A673 (cell line): ENCODE measurements at regions not wholly inside any gene's neighbourhood (a gene's known extent, or its start where the extent isn't known, plus 50 kb on each side); places are given as distances from the start of the nearest gene placed in this dataset.

Experiments used
- BruUV-seq: library from RNA; stranded (reverse); fragments of 400-500 nt; replicated peaks from 2 replicates; lab custom pipeline; 2021; lab: Mats Ljungman, UMichigan
- CTCF ChIA-PET: fragments of 300-600 bp; sonication (Branson Sonifier 250); formaldehyde crosslinking; loops from one replicate; lab custom pipeline; 2022; ENCODE audit warnings: antibody characterized with exemption; lab: Charles Lee
- POLR2A ChIA-PET: fragments of 300-600 bp; sonication (Branson Sonifier 250); formaldehyde crosslinking; loops from one replicate; lab custom pipeline; 2022; ENCODE audit warnings: antibody characterized with exemption; ENCODE audit not compliant: low non-redundant PET; lab: Charles Lee
- DNase-seq: peaks from one replicate; pipeline ENCODE4 v3.0.0-alpha.2; 2015; ENCODE audit warnings: low spot score
- H3K27ac ChIP-seq: fragments of 200-600 bp; sonication (generic); 2 replicates; pipeline ENCODE4 v1.5.1; 2016; ENCODE audit warnings: mixed run types, low read depth, mild to moderate bottlenecking, mixed read lengths, antibody characterized with exemption, low read length; ENCODE audit not compliant: poor library complexity, severe bottlenecking
- H3K27me3 ChIP-seq: fragments of 200-600 bp; sonication (generic); replicated peaks from 2 replicates; pipeline ENCODE4 v1.6.1; 2017; ENCODE audit warnings: mixed run types, low read depth, mild to moderate bottlenecking, mixed read lengths, antibody characterized with exemption, low read length; ENCODE audit not compliant: insufficient read depth, poor library complexity
- H3K36me3 ChIP-seq: fragments of 200-600 bp; sonication (generic); 2 replicates; pipeline ENCODE4 v1.6.1; 2016; ENCODE audit warnings: mixed run types, mild to moderate bottlenecking, mixed read lengths, antibody characterized with exemption, low read length; ENCODE audit not compliant: insufficient read depth, poor library complexity, severe bottlenecking
- H3K4me1 ChIP-seq: fragments of 200-600 bp; sonication (generic); 2 replicates; pipeline ENCODE4 v1.6.1; 2017; ENCODE audit warnings: mixed run types, mild to moderate bottlenecking, mixed read lengths, antibody characterized with exemption, low read length; ENCODE audit not compliant: insufficient read depth, poor library complexity, severe bottlenecking
- H3K4me3 ChIP-seq: fragments of 200-600 bp; sonication (generic); 2 replicates; pipeline ENCODE4 v1.5.1; 2016; ENCODE audit warnings: low read depth, mixed run types, mild to moderate bottlenecking, mixed read lengths, low read length; ENCODE audit not compliant: poor library complexity, severe bottlenecking
- H3K9me3 ChIP-seq: fragments of 200-600 bp; sonication (generic); 2 replicates; pipeline ENCODE4 v1.6.1; 2016; ENCODE audit warnings: mixed run types, low read depth, mild to moderate bottlenecking, mixed read lengths, antibody characterized with exemption, low read length; ENCODE audit not compliant: poor library complexity, severe bottlenecking
- CTCF ChIP-seq: fragments of 300-800, 200-600 bp; sonication (generic); conservative IDR thresholded peaks from 2 replicates; pipeline ENCODE4 v1.5.1; 2017; ENCODE audit warnings: low read depth, mild to moderate bottlenecking, antibody characterized with exemption, low read length, moderate library complexity, mixed read lengths
- EZH2 ChIP-seq: fragments of 200-600 bp; sonication (generic); IDR thresholded peaks from 2 replicates; pipeline ENCODE4 v1.6.1; 2017; ENCODE audit warnings: borderline replicate concordance, low read depth, mild to moderate bottlenecking, mixed read lengths, antibody characterized with exemption, low read length; ENCODE audit not compliant: poor library complexity, severe bottlenecking
- intact Hi-C: fragments of 100-400 bp; cut with micrococcal nuclease; formaldehyde crosslinking; loops from one replicate; pipeline ENCODE4 v1.10.0; 2022; ENCODE audit not compliant: unreplicated experiment

- CTCF ChIA-PET: no interaction called here
- Histone ChIP-seq H3K4me1 (peaks cover 7% of the 10 kb centered on the region), H3K9me3 (no peaks in the 10 kb centered on the region), H3K27me3 (no peaks in the 10 kb centered on the region), H3K27ac (no peak overlapping the region), H3K4me3 (no peak overlapping the region), H3K36me3 (no peaks in the 10 kb centered on the region)
- BruUV-seq: no TSS peak
- POLR2A ChIA-PET: no interaction called here
- DNase-seq: peak; percentile 22
- TF ChIP-seq CTCF (no peak), EZH2 (no peak)
- intact Hi-C loops: no loop called here
Observed at GRCh38 chr2:6254441-6254840, 562.3 kb downstream of the SOX11 start.

- ChIA-PET POLR2A (no interaction called here), CTCF (no interaction called here)
- no TSS peak for BruUV-seq
- H3K4me3 ChIP-seq: no peak overlapping the region
- no peaks in the 10 kb centered on the region for H3K4me1 ChIP-seq
- H3K36me3 ChIP-seq: no peaks in the 10 kb centered on the region
- no peaks in the 10 kb centered on the region for H3K27me3 ChIP-seq
- TF ChIP-seq EZH2: no peak
- no peak for TF ChIP-seq CTCF
- H3K27ac ChIP-seq: no peak overlapping the region
- DNase-seq: no peak
- no peaks in the 10 kb centered on the region for H3K9me3 ChIP-seq
- intact Hi-C loops: no loop called here
Observed at GRCh38 chr2:6264198-6264597, 572.0 kb downstream of the SOX11 start.

GRCh38 chr2:6281524-6281923 is 584.2 kb downstream of the CMPK2 start:
- H3K9me3 ChIP-seq: no peaks in the 10 kb centered on the region
- H3K4me1 ChIP-seq: no peaks in the 10 kb centered on the region
- no peak overlapping the region for H3K4me3 ChIP-seq
- no peak for DNase-seq
- intact Hi-C loops: no loop called here
- no TSS peak for BruUV-seq
- H3K27ac ChIP-seq: no peak overlapping the region
- ChIA-PET CTCF (no interaction called here), POLR2A (interaction anchor here (0.6 kb wide), 1 partner anchor 224 kb away, joined by 3 read pairs; no protein-coding TSS in a partner anchor)
- no peaks in the 10 kb centered on the region for H3K27me3 ChIP-seq
- TF ChIP-seq EZH2: no peak
- no peak for TF ChIP-seq CTCF
- H3K36me3 ChIP-seq: no peaks in the 10 kb centered on the region
